SKM-1 treated with dmso at 0.1 percent for 144 hours (cell line): ENCODE measurements at regions not wholly inside any gene's neighbourhood (a gene's known extent, or its start where the extent isn't known, plus 50 kb on each side); places are given as distances from the start of the nearest gene placed in this dataset.

ENCODE experiments used
- DNase-seq: peaks from one replicate; lab custom pipeline; 2025; ENCODE audit not compliant: unreplicated experiment; lab: John Stamatoyannopoulos, UW

DNA sequence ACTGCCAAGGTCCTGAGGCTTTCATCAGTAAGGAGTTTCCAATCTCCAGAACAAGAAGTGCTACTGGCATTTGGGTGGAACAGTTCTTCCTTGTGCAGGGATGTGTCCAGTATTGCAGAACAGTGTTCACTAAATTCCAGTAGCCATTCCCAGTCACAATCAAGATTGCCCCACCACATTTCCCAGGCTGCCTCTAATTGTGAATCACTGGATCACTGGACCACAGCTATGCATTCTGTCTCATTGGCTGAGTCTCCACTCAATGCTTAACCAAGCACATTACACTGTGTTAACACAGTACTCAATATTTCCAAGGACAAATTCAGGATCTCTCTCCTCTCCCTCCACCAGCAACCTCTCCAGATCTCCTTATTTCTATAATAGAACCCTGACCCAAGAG is 160.2 kb upstream of the CCDC150 start:
- no peak for DNase-seq

- no peak for DNase-seq
Measured at GRCh38 chr2:196480653-196481323, 158.7 kb upstream of the CCDC150 start.

GRCh38 chr2:196481324-196481697 is 158.2 kb upstream of the CCDC150 start:
- no peak for DNase-seq

DNA sequence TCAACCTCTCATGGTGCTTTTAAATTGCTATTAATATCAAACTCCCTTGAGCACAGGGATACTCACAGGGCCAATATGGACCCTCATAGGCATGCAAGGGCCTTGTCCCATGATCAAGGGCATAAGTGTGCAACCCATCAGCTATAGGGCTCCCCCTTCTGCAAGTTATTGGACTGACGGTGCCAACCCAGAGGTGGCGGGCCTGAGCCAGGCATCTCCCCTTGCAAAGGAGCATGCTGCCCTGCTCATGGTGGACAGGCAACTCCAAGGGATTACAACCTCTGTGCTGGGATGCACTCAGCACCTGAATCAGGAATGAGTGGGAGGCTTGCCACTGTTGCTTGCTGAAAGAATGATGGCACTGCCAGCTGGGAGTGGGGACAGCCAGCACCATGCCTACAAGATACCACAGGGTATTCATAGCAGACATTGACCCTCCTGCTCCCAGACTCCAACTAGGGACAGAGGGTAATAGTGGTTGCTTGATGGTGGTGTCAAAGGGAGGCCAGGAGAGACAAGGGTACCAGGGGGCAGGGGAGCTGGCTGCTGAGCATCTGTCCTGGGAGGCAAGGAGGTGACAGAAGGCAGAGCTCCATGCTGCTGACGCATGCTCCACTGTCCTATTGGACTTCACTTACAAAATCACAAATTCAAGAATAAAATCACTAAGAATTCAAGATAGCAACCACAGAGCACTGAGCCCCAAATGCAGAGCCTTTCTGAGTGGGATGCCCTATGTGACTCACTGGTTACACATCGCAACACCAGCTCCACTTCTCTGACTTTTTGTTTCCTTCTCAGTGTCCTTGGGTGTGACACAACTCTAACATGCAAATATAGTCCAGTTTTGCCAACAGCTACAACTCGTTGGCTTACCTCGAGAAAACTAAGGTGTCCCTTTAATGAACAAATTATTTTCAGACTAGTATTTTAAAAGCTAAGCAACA is 157.1 kb upstream of the CCDC150 start:
- no peak for DNase-seq

DNA sequence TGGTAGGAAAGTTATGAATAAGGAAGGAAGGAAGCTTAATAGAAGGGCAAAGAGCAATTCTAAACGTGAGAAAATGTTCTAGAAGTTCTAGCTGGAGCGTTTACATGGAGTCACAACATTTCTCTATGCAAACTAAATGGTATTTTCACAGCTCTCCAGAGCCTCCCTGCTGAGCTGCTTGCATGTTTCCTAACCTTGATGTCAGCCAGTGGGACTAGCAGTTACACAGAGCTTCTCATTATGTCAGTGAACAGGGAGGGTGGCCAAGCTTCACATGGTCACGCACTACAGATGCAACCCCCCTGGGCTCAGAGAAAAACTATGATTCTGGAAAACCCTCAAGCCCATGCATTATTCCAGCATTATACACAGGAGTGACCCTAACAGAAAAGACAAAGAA is 153.4 kb upstream of the CCDC150 start:
- no peak for DNase-seq

GRCh38 chr2:196487417-196487816 is 152.1 kb upstream of the CCDC150 start:
- no peak for DNase-seq

GRCh38 chr2:196489371-196489770 is 150.1 kb upstream of the CCDC150 start:
- no peak for DNase-seq

GRCh38 chr2:196492946-196493345 is 146.6 kb upstream of the CCDC150 start:
- DNase-seq = no peak

- DNase-seq = no peak
Measured at GRCh38 chr2:196498962-196499361, 140.6 kb upstream of the CCDC150 start.

DNA sequence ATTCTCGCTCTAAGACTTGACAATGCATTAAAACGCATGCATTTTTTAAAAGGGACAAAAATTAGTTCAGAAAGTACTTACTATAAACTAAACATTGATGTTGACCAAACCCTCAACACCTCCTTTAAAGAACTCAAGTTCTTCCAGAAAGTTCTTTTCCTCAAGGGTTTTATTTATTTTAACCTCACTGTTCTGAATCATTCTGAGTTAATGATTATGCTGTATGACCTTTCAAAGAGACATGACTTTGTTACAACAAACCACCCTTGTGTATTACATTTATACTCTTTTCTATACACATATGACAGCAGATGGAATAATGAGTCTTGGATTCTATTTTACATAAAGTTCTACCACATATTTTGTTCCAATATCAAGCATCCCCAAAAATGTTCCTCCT is 139.8 kb upstream of the CCDC150 start:
- no peak for DNase-seq

GRCh38 chr2:196500686-196501431 is 138.7 kb upstream of the CCDC150 start:
- DNase-seq = no peak

DNA sequence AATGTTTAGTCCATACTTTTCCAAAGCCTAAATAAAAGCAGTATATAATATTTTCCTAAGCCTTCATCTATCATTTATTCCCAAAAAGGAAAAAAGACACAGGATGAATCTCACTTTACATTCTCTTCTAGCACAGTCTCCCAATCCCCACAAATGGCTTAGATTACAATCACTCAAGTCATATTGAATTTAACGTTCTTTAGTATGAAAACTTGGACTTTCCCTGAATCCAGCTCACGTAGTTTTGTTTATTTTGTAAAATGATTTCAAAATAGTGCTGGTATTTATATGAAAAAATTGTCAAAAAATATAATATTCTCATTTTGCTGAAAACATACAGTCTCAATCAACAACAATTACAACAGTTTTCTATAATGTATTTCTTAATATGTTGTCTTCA is 137.7 kb upstream of the CCDC150 start:
- no peak for DNase-seq

GRCh38 chr2:196502386-196502785 is 137.1 kb upstream of the CCDC150 start:
- DNase-seq = no peak

GRCh38 chr2:196503398-196503797 is 136.1 kb upstream of the CCDC150 start:
- no peak for DNase-seq

- no peak for DNase-seq
Measured at GRCh38 chr2:196504788-196505187, 134.7 kb upstream of the CCDC150 start.

DNA sequence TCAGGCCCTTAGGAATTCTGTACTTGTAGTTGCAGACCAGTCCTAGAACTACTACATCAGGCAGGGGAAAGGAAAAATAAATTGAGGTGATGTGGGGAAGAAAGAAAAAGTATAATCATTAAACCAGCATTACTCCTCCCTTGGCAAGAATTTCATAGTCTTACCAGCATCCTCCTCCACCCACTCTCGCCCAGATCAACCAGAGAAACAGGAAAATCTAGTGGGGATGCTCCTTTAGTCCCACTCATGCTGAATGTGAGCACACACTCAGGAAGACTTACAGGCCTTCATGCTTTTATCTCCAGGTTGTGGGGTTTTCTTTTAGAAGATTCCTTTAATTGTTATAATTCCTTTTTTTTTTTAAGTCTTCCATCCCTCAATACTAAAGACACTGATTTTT is 129.3 kb upstream of the CCDC150 start:
- DNase-seq = no peak

DNA sequence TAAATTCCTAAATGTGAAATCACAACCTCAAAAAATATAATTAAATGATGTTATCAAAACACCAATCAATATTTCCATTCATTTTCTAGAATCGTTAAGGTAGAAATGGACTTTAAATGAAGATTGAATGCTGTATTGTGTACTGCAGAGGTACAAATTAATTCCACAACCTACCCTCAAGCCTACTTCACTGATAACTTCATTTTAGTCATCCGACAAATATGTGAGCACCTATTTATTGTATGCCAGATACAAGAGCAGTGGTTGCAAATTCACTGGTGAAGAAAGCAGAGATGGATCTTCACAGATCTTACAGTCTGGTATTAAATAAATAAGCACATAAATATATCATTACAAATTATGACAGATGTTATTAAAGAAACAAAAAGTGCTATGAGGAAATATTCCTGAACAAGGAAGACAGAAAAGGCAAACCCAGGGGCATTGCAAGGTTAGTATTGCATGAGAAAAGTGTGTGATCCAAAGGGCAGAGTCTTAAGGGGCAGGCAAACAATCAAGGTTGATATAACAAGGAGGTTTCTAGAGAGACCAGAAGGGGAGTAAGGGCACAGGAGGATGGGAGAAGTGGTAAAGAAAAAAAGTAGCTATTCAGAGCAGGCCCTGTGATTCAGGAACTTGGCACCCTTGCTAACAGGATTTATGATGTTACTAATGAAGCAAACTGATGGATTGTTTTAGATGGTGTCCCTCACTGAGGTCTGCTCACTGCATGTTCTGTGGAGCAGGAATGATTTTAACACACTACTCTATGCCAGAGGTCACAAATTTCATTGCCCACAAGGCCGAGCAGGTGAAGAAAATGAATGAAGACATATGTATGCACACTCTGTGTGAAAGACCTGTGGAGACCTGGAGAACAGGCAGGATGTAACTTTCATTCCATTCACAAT is 128.0 kb upstream of the CCDC150 start:
- no peak for DNase-seq

DNA sequence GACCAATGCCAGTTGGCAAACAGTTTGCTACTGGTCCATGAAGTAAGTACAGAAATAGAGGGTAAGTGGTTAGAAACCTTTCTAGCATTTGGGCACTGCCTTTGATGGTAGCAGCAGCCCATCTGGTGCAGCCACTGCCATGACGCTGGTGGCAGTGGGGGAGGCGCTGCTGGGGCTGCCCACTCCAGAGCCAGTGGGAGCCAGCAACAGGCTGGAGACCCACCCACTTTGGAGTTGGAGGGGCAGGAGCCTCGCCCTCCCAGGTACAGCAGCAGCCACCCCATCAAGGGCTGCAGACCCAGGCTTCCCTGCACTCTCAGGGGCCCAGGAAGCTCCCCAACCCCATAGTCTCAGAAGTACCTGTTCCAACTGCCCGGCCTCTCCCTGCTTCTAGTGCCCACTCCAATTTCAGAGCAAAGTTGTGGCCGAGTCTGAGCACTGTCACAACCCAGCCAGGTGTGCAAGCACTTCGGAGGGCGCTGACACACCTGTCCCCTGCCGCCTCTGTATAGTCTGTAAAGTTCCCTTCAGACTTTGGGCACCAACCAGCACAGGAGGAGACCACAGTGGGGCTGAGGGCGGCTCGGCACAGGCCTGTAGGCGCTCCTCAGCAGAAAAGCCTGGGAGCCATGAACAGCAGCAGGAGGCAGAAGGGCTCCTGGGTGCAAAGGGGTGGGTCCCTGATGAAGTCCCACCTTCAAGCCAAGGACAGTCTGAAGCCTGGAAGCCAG is 125.6 kb upstream of the CCDC150 start:
- DNase-seq = no peak

GRCh38 chr2:196514641-196515040 is 124.9 kb upstream of the CCDC150 start:
- DNase-seq = no peak

- no peak for DNase-seq
Measured at GRCh38 chr2:196515051-196515450, 124.5 kb upstream of the CCDC150 start.
